Liver (tissue), 3 donors: ENCODE measurements at regions not wholly inside any gene's neighbourhood (a gene's known extent, or its start where the extent isn't known, plus 50 kb on each side); places are given as distances from the start of the nearest gene placed in this dataset.

Experiments used
- CTCF ChIP-seq: fragments of 150-350 bp; IDR thresholded peaks from 2 replicates; pipeline ENCODE4 v1.5.1; 2017; ENCODE audit warnings: improper control_type of control experiment, low read depth, low read length; ENCODE audit not compliant: missing input control
- HNF4G ChIP-seq: IDR thresholded peaks from 2 replicates; pipeline ENCODE4 v1.6.1; 2016; ENCODE audit warnings: antibody characterized with exemption
- JUND ChIP-seq, 2 donors: IDR thresholded peaks; 2 replicates each; pipeline ENCODE4 v1.6.1; 2016; ENCODE audit warnings: antibody characterized with exemption in 2 of 2
- RAD21 ChIP-seq, 2 donors: IDR thresholded peaks; 2 replicates each; pipeline ENCODE4 v1.6.1; 2016; ENCODE audit warnings: antibody characterized with exemption in 2 of 2, mild to moderate bottlenecking in 2 of 2
- REST ChIP-seq: IDR thresholded peaks from 2 replicates; pipeline ENCODE4 v1.6.1; 2016; ENCODE audit warnings: antibody characterized with exemption, mild to moderate bottlenecking
- SP1 ChIP-seq: IDR thresholded peaks from 2 replicates; pipeline ENCODE4 v1.6.1; 2018; ENCODE audit warnings: antibody characterized with exemption, mild to moderate bottlenecking
- ZBTB33 ChIP-seq: IDR thresholded peaks from 2 replicates; pipeline ENCODE4 v1.6.1; 2016; ENCODE audit warnings: antibody characterized with exemption
- donor health status: healthy.
- donor health status: healthy.

GRCh38 chr5:39648848-39649227 is 224.1 kb upstream of the DAB2 start:
- no peak for TF ChIP-seq CTCF
- peak in 1 of 2 donors; percentile 21 for TF ChIP-seq RAD21 (IDR thresholded peaks at IDR 0.05)
- no peak for TF ChIP-seq REST
- no peak for TF ChIP-seq HNF4G
- TF ChIP-seq ZBTB33, result no peak
- TF ChIP-seq JUND (IDR thresholded peaks at IDR 0.05), result peak in 1 of 2 donors; percentile 29
- no peak for TF ChIP-seq SP1
